HG03103 (cell line): ENCODE measurements at regions not wholly inside any gene's neighbourhood (a gene's known extent, or its start where the extent isn't known, plus 50 kb on each side); places are given as distances from the start of the nearest gene placed in this dataset.
A peak's percentile ranks its signal among the peaks of the same experiment; 100 is the strongest.
"Not testable (repeated sequence)": the region's sequence is repeated elsewhere in the genome, so short reads cannot be mapped to it uniquely, and the experiment has no call there.

Experiments used
- ATAC-seq: cut with Tn5 transposase; IDR thresholded peaks from one replicate; pipeline ENCODE4 v1.9.1; 2021; ENCODE audit warnings: low read depth; ENCODE audit not compliant: unreplicated experiment

GRCh38 chr2:64250063-64250462, 105.8 kb upstream of the PELI1 start:
- no peak for ATAC-seq

GRCh38 chr2:64250751-64251423, 106.7 kb upstream of the PELI1 start:
- ATAC-seq = no peak

GRCh38 chr2:64251497-64252250, 107.5 kb upstream of the PELI1 start:
- ATAC-seq = no peak

- not testable (repeated sequence) for ATAC-seq
Measured at GRCh38 chr2:64252251-64252978, 108.2 kb upstream of the PELI1 start.

- ATAC-seq = not testable (repeated sequence)
Measured at GRCh38 chr2:64253421-64253820, 109.2 kb upstream of the PELI1 start.

GRCh38 chr2:64258566-64258965, 114.3 kb upstream of the PELI1 start:
- no peak for ATAC-seq

GRCh38 chr2:64259312-64259711, 115.1 kb upstream of the PELI1 start:
- ATAC-seq = no peak

GRCh38 chr2:64260093-64260803, 116.0 kb upstream of the PELI1 start:
- ATAC-seq = no peak

GRCh38 chr2:64260817-64261216, 116.6 kb upstream of the PELI1 start:
- ATAC-seq = peak; percentile 90

GRCh38 chr2:64262071-64262470, 117.9 kb upstream of the PELI1 start:
- ATAC-seq = no peak

GRCh38 chr2:64262816-64263215, 118.6 kb upstream of the PELI1 start:
- no peak for ATAC-seq

GRCh38 chr2:64263315-64263714, 119.1 kb upstream of the PELI1 start:
- no peak for ATAC-seq

- ATAC-seq = no peak
Measured at GRCh38 chr2:64267699-64268098, 123.5 kb upstream of the PELI1 start.

GRCh38 chr2:64268330-64269048, 124.3 kb upstream of the PELI1 start:
- ATAC-seq = no peak

GRCh38 chr2:64273524-64274398, 129.5 kb upstream of the PELI1 start:
- no peak for ATAC-seq

- ATAC-seq = no peak
Measured at GRCh38 chr2:64274399-64275173, 130.4 kb upstream of the PELI1 start.

- no peak for ATAC-seq
Measured at GRCh38 chr2:64275174-64275466, 130.9 kb upstream of the PELI1 start.

GRCh38 chr2:64276417-64277095, 132.3 kb upstream of the PELI1 start:
- no peak for ATAC-seq
